ENCODE measurements at regions not wholly inside any gene's neighbourhood (a gene's known extent, or its start where the extent isn't known, plus 50 kb on each side); places are given as distances from the start of the nearest gene placed in this dataset.

- no peak for TF ChIP-seq NANOG (IDR thresholded peaks at IDR 0.05; ENCODE audit: borderline replicate concordance)
- TF ChIP-seq POLR2AphosphoS5 (IDR thresholded peaks at IDR 0.05; ENCODE audit: low read depth): no peak
- TF ChIP-seq EZH2 (IDR thresholded peaks at IDR 0.05; ENCODE audit: low read depth, unreplicated experiment): no peak
- TF ChIP-seq, protein P1, sequence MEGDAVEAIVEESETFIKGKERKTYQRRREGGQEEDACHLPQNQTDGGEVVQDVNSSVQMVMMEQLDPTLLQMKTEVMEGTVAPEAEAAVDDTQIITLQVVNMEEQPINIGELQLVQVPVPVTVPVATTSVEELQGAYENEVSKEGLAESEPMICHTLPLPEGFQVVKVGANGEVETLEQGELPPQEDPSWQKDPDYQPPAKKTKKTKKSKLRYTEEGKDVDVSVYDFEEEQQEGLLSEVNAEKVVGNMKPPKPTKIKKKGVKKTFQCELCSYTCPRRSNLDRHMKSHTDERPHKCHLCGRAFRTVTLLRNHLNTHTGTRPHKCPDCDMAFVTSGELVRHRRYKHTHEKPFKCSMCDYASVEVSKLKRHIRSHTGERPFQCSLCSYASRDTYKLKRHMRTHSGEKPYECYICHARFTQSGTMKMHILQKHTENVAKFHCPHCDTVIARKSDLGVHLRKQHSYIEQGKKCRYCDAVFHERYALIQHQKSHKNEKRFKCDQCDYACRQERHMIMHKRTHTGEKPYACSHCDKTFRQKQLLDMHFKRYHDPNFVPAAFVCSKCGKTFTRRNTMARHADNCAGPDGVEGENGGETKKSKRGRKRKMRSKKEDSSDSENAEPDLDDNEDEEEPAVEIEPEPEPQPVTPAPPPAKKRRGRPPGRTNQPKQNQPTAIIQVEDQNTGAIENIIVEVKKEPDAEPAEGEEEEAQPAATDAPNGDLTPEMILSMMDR (conservative IDR thresholded peaks at IDR 0.05; ENCODE audit: low read depth in 2 of 2): no peak
- no peak for TF ChIP-seq JUNB (IDR thresholded peaks at IDR 0.05; ENCODE audit: unreplicated experiment)
- TF ChIP-seq, protein P2, sequence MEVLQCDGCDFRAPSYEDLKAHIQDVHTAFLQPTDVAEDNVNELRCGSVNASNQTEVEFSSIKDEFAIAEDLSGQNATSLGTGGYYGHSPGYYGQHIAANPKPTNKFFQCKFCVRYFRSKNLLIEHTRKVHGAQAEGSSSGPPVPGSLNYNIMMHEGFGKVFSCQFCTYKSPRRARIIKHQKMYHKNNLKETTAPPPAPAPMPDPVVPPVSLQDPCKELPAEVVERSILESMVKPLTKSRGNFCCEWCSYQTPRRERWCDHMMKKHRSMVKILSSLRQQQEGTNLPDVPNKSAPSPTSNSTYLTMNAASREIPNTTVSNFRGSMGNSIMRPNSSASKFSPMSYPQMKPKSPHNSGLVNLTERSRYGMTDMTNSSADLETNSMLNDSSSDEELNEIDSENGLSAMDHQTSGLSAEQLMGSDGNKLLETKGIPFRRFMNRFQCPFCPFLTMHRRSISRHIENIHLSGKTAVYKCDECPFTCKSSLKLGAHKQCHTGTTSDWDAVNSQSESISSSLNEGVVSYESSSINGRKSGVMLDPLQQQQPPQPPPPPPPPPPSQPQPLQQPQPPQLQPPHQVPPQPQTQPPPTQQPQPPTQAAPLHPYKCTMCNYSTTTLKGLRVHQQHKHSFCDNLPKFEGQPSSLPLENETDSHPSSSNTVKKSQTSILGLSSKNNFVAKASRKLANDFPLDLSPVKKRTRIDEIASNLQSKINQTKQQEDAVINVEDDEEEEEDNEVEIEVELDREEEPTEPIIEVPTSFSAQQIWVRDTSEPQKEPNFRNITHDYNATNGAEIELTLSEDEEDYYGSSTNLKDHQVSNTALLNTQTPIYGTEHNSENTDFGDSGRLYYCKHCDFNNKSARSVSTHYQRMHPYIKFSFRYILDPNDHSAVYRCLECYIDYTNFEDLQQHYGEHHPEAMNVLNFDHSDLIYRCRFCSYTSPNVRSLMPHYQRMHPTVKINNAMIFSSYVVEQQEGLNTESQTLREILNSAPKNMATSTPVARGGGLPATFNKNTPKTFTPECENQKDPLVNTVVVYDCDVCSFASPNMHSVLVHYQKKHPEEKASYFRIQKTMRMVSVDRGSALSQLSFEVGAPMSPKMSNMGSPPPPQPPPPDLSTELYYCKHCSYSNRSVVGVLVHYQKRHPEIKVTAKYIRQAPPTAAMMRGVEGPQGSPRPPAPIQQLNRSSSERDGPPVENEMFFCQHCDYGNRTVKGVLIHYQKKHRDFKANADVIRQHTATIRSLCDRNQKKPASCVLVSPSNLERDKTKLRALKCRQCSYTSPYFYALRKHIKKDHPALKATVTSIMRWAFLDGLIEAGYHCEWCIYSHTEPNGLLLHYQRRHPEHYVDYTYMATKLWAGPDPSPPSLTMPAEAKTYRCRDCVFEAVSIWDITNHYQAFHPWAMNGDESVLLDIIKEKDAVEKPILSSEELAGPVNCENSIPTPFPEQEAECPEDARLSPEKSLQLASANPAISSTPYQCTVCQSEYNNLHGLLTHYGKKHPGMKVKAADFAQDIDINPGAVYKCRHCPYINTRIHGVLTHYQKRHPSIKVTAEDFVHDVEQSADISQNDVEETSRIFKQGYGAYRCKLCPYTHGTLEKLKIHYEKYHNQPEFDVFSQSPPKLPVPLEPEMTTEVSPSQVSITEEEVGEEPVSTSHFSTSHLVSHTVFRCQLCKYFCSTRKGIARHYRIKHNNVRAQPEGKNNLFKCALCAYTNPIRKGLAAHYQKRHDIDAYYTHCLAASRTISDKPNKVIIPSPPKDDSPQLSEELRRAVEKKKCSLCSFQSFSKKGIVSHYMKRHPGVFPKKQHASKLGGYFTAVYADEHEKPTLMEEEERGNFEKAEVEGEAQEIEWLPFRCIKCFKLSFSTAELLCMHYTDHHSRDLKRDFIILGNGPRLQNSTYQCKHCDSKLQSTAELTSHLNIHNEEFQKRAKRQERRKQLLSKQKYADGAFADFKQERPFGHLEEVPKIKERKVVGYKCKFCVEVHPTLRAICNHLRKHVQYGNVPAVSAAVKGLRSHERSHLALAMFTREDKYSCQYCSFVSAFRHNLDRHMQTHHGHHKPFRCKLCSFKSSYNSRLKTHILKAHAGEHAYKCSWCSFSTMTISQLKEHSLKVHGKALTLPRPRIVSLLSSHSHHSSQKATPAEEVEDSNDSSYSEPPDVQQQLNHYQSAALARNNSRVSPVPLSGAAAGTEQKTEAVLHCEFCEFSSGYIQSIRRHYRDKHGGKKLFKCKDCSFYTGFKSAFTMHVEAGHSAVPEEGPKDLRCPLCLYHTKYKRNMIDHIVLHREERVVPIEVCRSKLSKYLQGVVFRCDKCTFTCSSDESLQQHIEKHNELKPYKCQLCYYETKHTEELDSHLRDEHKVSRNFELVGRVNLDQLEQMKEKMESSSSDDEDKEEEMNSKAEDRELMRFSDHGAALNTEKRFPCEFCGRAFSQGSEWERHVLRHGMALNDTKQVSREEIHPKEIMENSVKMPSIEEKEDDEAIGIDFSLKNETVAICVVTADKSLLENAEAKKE (CRISPR knock-in tag; IDR thresholded peaks at IDR 0.05): no peak
- TF ChIP-seq REST (IDR thresholded peaks at IDR 0.05; ENCODE audit: unreplicated experiment): no peak
- no peak for TF ChIP-seq CREB1 (CRISPR knock-in tag; IDR thresholded peaks at IDR 0.05; ENCODE audit: low read depth)
- TF ChIP-seq EZH2phosphoT487 (IDR thresholded peaks at IDR 0.05; ENCODE audit: unreplicated experiment): no peak
- no peak for TF ChIP-seq STAT1 (IDR thresholded peaks at IDR 0.05; ENCODE audit: unreplicated experiment)
- no peak for TF ChIP-seq ETS1 (IDR thresholded peaks at IDR 0.05)
Measured at GRCh38 chr10:105545101-105545500, 904.0 kb downstream of the SORCS3 start.

Measured in GM23338 (cell line).